Skin of body (tissue), 1 donor: ENCODE measurements at regions not wholly inside any gene's neighbourhood (a gene's known extent, or its start where the extent isn't known, plus 50 kb on each side); places are given as distances from the start of the nearest gene placed in this dataset.
"Not testable (repeated sequence)": the region's sequence is repeated elsewhere in the genome, so short reads cannot be mapped to it uniquely, and the experiment has no call there.

Source experiments
- DNase-seq: peaks from one replicate; lab custom pipeline; 2025; lab: John Stamatoyannopoulos, UW

GRCh38 chr4:42284030-42284429 lies 113.3 kb upstream of the SHISA3 start:
- DNase-seq = no peak

- not testable (repeated sequence) for DNase-seq
Measured at GRCh38 chr4:42288876-42289275, 108.4 kb upstream of the SHISA3 start.

- DNase-seq = not testable (repeated sequence)
Measured at GRCh38 chr4:42292192-42292591, 105.1 kb upstream of the SHISA3 start.

- no peak for DNase-seq
Measured at GRCh38 chr4:42293967-42294813, 103.1 kb upstream of the SHISA3 start.

- DNase-seq = no peak
Measured at GRCh38 chr4:42296196-42296595, 101.1 kb upstream of the SHISA3 start.

- DNase-seq = no peak
Measured at GRCh38 chr4:42302348-42302747, 94.9 kb upstream of the SHISA3 start.

- no peak for DNase-seq
Measured at GRCh38 chr4:42306221-42307109, 90.8 kb upstream of the SHISA3 start.

- no peak for DNase-seq
Measured at GRCh38 chr4:42308247-42308646, 89.0 kb upstream of the SHISA3 start.

GRCh38 chr4:42309361-42310260 lies 87.7 kb upstream of the SHISA3 start:
- DNase-seq = no peak

GRCh38 chr4:42310358-42310757 lies 86.9 kb upstream of the SHISA3 start:
- no peak for DNase-seq

GRCh38 chr4:42310806-42311205 lies 86.5 kb upstream of the SHISA3 start:
- DNase-seq = no peak

GRCh38 chr4:42311591-42311990 lies 85.7 kb upstream of the SHISA3 start:
- no peak for DNase-seq

- DNase-seq = not testable (repeated sequence)
Measured at GRCh38 chr4:42313420-42313819, 83.9 kb upstream of the SHISA3 start.

GRCh38 chr4:42313872-42314271 lies 83.4 kb upstream of the SHISA3 start:
- no peak for DNase-seq

GRCh38 chr4:42315231-42315630 lies 82.1 kb upstream of the SHISA3 start:
- DNase-seq = no peak

GRCh38 chr4:42320822-42321388 lies 76.4 kb upstream of the SHISA3 start:
- DNase-seq = no peak

GRCh38 chr4:42326040-42326439 lies 71.2 kb upstream of the SHISA3 start:
- no peak for DNase-seq

GRCh38 chr4:42326524-42326923 lies 70.8 kb upstream of the SHISA3 start:
- DNase-seq = no peak

GRCh38 chr4:42327323-42327722 lies 70.0 kb upstream of the SHISA3 start:
- no peak for DNase-seq

- no peak for DNase-seq
Measured at GRCh38 chr4:42328978-42329377, 68.3 kb upstream of the SHISA3 start.

GRCh38 chr4:42329421-42329820 lies 67.9 kb upstream of the SHISA3 start:
- no peak for DNase-seq
